Embryonic facial prominence (tissue), 1 donor: ENCODE measurements at regions not wholly inside any gene's neighbourhood (a gene's known extent, or its start where the extent isn't known, plus 50 kb on each side); places are given as distances from the start of the nearest gene placed in this dataset.
"Not testable (repeated sequence)": the region's sequence is repeated elsewhere in the genome, so short reads cannot be mapped to it uniquely, and the experiment has no call there.

Source experiments
- DNase-seq: peaks from one replicate; pipeline ENCODE4 v3.0.0-alpha.2; 2016; ENCODE audit errors: extremely low spot score

GRCh38 chr19:27851543-27852060 is 1361.3 kb downstream of the UQCRFS1 start:
- no peak for DNase-seq

DNA sequence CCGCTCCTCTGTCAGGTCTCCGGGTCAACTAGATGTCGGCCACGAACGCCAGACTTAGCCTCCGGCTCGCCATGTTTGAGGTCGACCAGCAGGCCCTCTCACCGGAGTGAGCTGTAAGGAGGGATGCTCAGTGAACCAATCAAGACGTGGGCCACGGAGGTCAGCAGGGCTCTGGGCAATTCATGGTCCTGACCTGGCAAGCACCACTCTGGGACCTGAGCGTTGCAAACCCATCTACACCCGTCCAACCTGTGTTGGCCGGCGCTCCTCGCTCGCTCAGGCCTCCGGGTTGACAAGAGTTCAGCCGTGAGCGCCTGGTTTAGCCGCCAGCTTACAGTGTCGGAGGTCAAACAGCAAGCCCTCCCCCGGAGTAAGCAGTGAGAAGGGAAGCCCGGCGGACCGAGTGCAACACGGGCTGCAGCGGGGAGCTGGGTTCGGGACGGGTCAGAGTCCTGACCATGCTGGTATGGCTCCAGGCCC is 1361.9 kb downstream of the UQCRFS1 start:
- no peak for DNase-seq

DNA sequence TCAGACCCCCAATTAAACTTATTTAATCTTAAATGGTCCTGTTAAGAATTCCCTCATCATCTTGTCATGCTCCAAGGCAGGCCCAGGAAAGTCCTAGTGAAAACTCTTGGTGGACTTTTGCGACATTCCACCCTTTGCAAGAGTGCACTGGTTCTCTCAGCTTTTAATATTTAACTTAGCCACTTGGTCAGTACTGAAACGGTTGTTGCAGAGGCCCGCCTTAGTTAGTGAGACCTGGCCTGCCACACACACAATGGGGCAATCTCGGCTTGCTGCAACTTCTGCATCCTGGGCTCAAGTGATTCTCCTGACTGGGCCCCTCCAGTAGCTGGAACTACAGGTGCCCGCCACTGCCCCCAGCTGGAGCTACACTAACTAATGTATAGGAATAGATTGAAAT is 1366.0 kb downstream of the UQCRFS1 start:
- no peak for DNase-seq

DNA sequence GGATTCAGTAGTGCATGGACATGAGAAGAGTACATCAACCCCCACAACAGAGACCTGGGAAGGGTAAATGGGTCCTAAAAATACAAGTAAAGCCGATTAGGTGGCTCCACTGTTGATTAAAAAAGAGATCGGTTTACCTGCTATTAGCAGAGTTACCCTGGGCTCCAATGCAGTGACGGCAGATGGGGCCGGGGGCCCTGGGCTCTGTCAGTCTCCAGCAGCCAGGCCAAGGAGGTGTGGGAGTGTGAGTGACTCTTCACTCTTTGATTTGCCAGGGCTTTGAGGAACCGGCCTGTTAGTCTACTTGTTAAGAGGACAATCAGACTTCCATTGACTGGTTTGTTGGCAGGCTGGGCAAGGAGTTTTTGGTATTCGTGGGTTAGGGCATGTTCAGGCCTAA is 1368.7 kb downstream of the UQCRFS1 start:
- no peak for DNase-seq

- no peak for DNase-seq
Measured at GRCh38 chr19:27843861-27844260, 1369.1 kb downstream of the UQCRFS1 start.

DNA sequence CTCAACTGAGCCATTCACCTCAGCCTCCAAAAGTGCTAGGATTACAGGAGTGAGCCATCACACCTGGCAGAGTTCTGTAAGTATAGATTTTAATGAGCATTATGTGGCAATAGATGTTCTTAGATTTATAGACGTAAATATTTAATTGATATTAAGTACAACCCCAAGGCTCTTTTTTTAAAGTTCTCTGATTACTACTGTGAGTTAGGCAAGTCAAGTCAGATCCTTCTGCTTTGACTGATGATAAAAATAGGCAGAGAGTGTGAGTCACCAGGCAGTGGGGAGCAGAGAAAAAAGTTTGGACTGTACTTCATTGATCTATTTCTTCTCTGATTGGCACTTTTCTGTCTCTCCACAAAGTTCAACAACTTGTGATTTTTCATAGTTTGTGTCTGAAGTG is 1379.9 kb downstream of the UQCRFS1 start:
- no peak for DNase-seq

- no peak for DNase-seq
Measured at GRCh38 chr19:27828829-27829228, 1384.1 kb downstream of the UQCRFS1 start.

DNA sequence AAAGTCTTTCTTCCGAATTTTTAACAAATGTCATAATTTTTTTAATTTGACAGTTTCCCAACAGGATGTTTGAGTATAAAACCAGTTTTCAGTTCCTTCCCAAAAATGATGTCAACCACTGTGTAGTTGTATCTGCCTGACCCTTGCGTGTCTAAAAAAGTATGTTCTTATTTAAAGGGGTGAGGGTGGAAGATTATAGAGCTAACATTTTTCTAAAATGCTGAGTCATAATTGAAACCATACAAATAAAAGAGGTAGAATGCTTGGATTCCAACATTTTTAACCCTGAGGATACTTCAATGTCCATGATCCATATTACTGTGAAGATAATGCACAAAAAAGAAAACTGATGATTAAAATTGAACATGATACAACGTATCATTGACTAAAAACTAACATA is 1388.8 kb downstream of the UQCRFS1 start:
- DNase-seq: no peak

- DNase-seq: no peak
Measured at GRCh38 chr19:27822336-27822735, 1390.6 kb downstream of the UQCRFS1 start.

DNA sequence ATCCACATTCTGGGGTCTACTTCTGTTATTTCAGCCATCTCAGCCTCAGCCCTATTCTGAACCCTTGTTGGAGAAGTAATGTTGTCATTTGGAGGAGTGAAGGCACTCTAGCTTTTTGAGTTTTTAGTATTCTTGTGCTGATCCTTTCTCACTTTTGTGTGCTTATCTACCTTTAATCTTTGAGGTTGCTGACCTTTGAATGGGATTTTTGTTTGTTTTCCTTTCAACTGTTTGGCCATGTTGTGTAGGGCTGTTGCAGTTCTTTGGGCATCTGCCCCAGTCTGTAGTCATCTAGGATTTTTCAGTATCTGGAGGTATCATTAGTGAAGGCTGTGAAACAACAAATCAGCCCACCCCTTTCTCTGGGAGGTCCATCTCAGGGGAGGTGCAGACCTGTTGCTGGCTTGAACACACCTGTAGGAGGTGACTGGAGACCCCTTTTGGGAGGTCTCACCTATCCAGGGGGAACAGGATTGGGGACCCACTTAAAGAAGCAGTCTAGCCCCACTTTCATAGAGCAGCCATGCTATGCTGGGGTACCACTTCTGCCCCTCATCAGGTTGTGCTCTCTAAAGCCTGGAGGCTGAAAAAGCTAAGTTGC is 1391.4 kb downstream of the UQCRFS1 start:
- DNase-seq: no peak

DNA sequence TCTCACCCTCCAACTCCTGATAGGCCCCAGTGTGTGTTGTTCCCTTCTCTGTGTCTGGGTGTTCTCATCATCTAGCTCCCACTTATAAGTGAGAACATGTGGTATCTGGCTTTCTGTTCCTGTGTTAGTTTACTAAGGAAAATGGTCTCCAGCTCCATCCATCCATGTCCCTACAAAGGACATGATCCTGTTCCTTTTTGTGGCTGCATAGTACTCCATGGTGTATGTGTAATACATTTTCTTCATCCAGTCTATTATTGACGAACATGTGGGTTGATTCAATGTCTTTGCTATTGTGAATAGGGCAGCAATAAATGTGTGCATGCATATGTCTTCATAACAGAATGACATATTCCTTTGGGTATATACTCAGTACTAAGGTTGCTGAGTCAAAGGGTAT is 1397.0 kb downstream of the UQCRFS1 start:
- no peak for DNase-seq

GRCh38 chr19:27814834-27815233 is 1398.1 kb downstream of the UQCRFS1 start:
- DNase-seq: not testable (repeated sequence)

GRCh38 chr19:27814274-27814673 is 1398.7 kb downstream of the UQCRFS1 start:
- not testable (repeated sequence) for DNase-seq

- no peak for DNase-seq
Measured at GRCh38 chr19:27806471-27807070, 1406.4 kb downstream of the UQCRFS1 start.

- no peak for DNase-seq
Measured at GRCh38 chr19:27805848-27806247, 1407.1 kb downstream of the UQCRFS1 start.

GRCh38 chr19:27802293-27802692 is 1410.7 kb downstream of the UQCRFS1 start:
- DNase-seq: not testable (repeated sequence)

DNA sequence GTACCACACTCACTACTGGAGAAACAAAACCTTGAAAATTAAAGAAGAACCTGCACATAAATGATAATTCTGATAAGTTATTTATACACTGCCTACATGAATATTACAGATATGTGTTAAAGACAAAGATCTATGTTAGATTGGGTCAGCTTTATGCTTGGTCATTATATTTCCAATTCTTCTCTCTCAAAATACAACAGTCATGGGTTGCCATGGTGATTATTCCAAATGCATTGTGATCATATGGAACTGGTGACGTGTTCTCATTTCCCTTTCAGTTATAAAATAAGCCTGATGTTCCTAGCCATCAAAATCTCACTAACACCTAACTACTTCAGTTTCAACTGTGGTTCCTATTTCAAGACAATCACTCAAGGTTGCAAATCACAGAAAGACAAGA is 1416.4 kb downstream of the UQCRFS1 start:
- DNase-seq: no peak

- no peak for DNase-seq
Measured at GRCh38 chr19:27796073-27796472, 1416.9 kb downstream of the UQCRFS1 start.

DNA sequence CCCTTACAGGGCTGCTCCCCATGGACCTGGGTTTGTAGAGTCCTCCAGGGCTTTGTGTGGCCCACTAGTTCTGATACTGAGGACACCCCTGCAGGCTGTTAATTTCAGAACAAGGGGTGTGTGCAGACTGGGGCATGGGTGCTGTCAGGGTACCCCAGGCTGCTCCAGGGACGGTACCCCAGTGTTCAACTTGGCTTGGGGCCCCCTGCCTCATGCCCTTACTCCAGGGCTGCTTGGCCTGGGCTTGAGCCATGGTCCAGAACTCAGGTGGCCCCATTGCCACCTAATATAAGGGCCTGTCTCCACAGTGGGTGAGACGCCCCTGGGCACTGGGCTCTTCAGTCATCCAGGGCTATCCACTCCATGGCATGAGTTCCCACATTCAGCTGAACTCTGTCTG is 1417.6 kb downstream of the UQCRFS1 start:
- DNase-seq: no peak

DNA sequence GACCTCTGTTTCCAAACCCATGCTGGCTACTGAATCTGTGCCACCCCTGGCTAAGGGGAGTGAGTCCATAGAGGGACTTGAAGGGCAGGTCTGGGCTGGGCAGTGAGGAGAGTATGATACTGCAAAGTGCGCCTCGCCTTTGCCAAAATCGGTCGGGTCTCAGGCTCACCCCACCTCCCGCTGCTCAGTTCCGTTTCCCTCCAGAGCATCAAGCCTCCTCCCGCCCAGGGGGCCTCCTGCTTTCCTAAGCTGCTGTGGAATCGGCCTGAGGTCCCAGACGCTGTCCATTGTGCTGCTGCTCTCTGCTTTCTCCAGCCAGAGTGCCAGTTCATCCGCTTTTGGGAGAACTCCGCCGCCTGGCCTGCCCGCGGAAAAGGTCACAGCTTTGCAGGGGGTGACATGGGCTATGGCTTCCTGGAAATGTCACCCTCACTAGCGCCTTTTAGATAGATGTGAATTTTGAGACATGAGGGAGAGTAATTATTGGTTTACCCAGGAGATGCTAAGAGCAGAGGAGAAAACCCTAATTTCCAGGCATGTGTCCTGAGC is 1418.4 kb downstream of the UQCRFS1 start:
- no peak for DNase-seq

DNA sequence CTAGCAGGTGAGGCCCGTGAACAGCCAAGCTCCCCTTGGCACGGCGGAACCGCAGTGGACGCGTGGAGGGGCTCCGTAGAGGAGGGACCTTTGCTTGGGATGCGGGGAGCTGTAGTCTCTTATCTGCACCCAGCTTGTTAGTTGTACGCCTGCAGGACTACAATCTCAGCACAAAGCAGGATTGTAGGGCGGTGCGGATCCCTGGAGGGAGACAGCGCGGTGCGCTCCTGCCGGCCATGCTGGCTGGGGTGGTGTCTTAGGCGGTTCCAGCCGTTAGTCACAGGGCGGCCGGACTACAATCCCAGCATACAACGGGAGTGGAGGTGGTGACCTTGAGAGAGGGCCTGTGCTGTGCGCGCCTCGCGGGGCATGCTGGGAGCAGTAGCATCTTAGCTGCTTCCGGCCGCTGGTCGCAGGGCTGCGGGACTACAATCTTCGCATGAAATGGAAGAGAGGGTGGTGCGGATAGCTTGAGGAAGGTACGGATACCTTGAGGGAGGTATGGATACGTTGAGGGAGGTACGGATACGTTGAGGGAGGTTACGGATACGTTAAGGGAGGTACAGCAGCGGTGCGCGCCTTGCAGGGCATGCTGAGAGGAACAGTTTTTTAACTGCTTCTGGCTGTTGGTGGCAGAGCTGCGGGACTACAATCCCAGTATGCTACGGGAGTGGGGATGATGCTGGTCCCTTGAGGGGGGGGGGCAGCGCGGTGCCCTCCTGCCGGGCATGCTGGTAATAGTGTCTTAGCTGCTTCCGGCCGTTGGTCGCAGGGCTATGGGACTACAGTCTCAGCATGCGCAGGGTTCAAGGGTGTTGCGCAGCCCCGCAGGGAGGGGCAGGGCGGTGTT is 1419.1 kb downstream of the UQCRFS1 start:
- DNase-seq: peak; percentile 78

GRCh38 chr19:27793128-27793643 is 1419.8 kb downstream of the UQCRFS1 start:
- no peak for DNase-seq
